ENCODE measurements at regions not wholly inside any gene's neighbourhood (a gene's known extent, or its start where the extent isn't known, plus 50 kb on each side); places are given as distances from the start of the nearest gene placed in this dataset.
"Not testable (repeated sequence)": the region's sequence is repeated elsewhere in the genome, so short reads cannot be mapped to it uniquely, and the experiment has no call there.

- DNase-seq (ENCODE audit: low spot score) = no peak
- H3K9me3 ChIP-seq = no peaks in the 10 kb centered on the region
- no peak overlapping the region for H3K27ac ChIP-seq
- H3K27me3 ChIP-seq = no peaks in the 10 kb centered on the region
- H3K36me3 ChIP-seq = no peaks in the 10 kb centered on the region
- no peak overlapping the region for H3K4me3 ChIP-seq
- TF ChIP-seq CTCF (IDR thresholded peaks at IDR 0.05) = no peak
- no peaks in the 10 kb centered on the region for H3K4me1 ChIP-seq
Measured at GRCh38 chr1:106366627-106367319, 689.7 kb upstream of the PRMT6 start.

- Histone ChIP-seq H3K9me3 (no peaks in the 10 kb centered on the region), H3K36me3 (no peaks in the 10 kb centered on the region), H3K4me3 (no peak overlapping the region), H3K4me1 (no peaks in the 10 kb centered on the region), H3K27me3 (no peaks in the 10 kb centered on the region), H3K27ac (no peak overlapping the region)
- no peak for TF ChIP-seq CTCF (IDR thresholded peaks at IDR 0.05)
- DNase-seq (ENCODE audit: low spot score) = no peak
Measured at GRCh38 chr1:106378261-106378660, 678.2 kb upstream of the PRMT6 start.

- no peak for DNase-seq (ENCODE audit: low spot score)
- no peak for TF ChIP-seq CTCF (IDR thresholded peaks at IDR 0.05)
- Histone ChIP-seq H3K36me3 (no peaks in the 10 kb centered on the region), H3K27me3 (no peaks in the 10 kb centered on the region), H3K27ac (no peak overlapping the region), H3K9me3 (no peaks in the 10 kb centered on the region), H3K4me3 (no peak overlapping the region), H3K4me1 (no peaks in the 10 kb centered on the region)
Measured at GRCh38 chr1:106380772-106381171, 675.7 kb upstream of the PRMT6 start.

GRCh38 chr1:106389160-106389559, 667.3 kb upstream of the PRMT6 start:
- not testable (repeated sequence) for H3K27me3 ChIP-seq; H3K4me1 ChIP-seq; H3K27ac ChIP-seq; H3K9me3 ChIP-seq; H3K4me3 ChIP-seq; DNase-seq (ENCODE audit: low spot score); H3K36me3 ChIP-seq

GRCh38 chr1:106393046-106393445, 663.4 kb upstream of the PRMT6 start:
- Histone ChIP-seq H3K4me3 (no peak overlapping the region), H3K9me3 (no peaks in the 10 kb centered on the region), H3K27me3 (no peaks in the 10 kb centered on the region), H3K27ac (no peak overlapping the region), H3K36me3 (no peaks in the 10 kb centered on the region), H3K4me1 (no peaks in the 10 kb centered on the region)
- TF ChIP-seq CTCF (IDR thresholded peaks at IDR 0.05) = no peak
- no peak for DNase-seq (ENCODE audit: low spot score)

- TF ChIP-seq CTCF (IDR thresholded peaks at IDR 0.05) = no peak
- DNase-seq (ENCODE audit: low spot score) = no peak
- Histone ChIP-seq H3K4me3 (no peak overlapping the region), H3K27ac (no peak overlapping the region), H3K27me3 (no peaks in the 10 kb centered on the region), H3K4me1 (no peaks in the 10 kb centered on the region), H3K36me3 (no peaks in the 10 kb centered on the region), H3K9me3 (no peaks in the 10 kb centered on the region)
Measured at GRCh38 chr1:106396020-106396419, 660.5 kb upstream of the PRMT6 start.

Measured in right atrium auricular region (tissue), 2 donors.